ENCODE measurements at regions not wholly inside any gene's neighbourhood (a gene's known extent, or its start where the extent isn't known, plus 50 kb on each side); places are given as distances from the start of the nearest gene placed in this dataset.

DNA sequence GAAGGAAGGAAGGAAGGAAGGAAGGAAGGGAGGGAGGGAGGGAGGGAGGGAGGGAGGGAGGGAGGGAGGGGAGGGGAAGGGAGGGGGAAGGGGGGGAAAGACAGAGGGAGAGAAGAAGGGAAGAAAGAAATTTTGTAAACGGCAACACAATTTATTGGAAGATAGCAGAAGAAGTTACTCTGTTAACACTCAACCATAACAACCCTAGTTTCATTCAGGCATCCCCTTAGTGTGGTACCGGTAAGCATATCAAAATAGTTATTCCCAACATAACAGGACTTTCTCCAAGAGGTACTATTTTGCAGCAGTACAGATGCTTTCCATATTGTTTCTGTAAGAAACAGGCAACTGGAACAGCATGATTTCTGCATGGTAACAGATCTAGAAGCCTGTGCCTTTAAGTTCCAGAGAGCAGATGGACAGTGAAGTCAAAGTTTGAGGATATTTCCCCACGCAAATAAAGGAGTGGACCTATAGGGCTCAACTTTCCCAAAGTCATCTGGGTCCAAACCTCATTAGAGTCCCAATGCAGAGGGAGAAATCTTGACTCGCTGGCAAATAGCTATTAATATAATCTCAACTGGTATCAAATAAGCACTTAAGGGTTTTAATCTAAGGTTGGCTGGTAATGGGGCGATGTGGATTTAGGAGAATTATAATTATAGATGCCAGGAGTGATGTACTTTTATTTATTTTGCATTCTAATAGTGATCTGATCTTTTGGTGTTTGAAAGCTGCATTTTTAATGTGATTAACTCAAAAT, 69.4 kb downstream of the TENT5A start:
- Mint-ChIP-seq H3K36me3 (no peaks in the 10 kb centered on the region), H3K27me3 (peaks cover 7% of the 10 kb centered on the region), H3K4me1 (ENCODE audit: unreplicated experiment) (no peaks in the 10 kb centered on the region), H3K27ac (no peak overlapping the region), H3K4me3 (no peak overlapping the region), H3K9me3 (no peaks in the 10 kb centered on the region)
- TF ChIP-seq, protein P1, sequence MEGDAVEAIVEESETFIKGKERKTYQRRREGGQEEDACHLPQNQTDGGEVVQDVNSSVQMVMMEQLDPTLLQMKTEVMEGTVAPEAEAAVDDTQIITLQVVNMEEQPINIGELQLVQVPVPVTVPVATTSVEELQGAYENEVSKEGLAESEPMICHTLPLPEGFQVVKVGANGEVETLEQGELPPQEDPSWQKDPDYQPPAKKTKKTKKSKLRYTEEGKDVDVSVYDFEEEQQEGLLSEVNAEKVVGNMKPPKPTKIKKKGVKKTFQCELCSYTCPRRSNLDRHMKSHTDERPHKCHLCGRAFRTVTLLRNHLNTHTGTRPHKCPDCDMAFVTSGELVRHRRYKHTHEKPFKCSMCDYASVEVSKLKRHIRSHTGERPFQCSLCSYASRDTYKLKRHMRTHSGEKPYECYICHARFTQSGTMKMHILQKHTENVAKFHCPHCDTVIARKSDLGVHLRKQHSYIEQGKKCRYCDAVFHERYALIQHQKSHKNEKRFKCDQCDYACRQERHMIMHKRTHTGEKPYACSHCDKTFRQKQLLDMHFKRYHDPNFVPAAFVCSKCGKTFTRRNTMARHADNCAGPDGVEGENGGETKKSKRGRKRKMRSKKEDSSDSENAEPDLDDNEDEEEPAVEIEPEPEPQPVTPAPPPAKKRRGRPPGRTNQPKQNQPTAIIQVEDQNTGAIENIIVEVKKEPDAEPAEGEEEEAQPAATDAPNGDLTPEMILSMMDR (conservative IDR thresholded peaks at IDR 0.05) = no peak
- DNase-seq (ENCODE audit: extremely low spot score, unreplicated experiment) = no peak

DNA sequence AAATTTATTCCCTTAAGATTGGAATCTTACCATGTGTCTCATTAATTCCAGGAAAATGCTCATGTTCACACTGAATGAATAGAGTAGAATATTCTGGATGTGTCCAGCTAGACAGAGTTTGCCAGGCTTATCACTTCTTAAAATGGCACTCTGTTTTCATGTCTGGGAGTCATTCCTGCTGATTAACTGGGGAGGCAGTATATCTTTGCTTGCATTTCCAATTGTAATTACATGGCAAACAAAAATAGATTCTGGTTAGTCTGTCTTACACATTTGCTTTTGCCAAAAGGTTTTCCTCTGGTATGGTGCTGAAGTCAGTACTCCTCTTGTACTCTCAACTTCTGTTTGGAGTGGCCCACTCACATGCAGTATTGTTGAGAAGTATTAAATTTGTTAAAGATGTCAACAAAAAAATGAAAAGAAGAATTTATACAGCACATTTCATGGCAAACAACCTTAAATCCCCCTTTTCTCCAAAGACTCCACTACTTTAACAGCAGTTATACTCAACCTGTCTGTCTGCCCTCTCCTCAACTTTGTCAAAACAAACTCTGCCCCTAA, 70.2 kb downstream of the TENT5A start:
- Mint-ChIP-seq H3K4me3 (no peak overlapping the region), H3K4me1 (ENCODE audit: unreplicated experiment) (no peaks in the 10 kb centered on the region), H3K27ac (no peak overlapping the region), H3K9me3 (no peaks in the 10 kb centered on the region), H3K36me3 (no peaks in the 10 kb centered on the region), H3K27me3 (peaks cover 7% of the 10 kb centered on the region)
- TF ChIP-seq, protein P1 (conservative IDR thresholded peaks at IDR 0.05) = no peak
- no peak for DNase-seq (ENCODE audit: extremely low spot score, unreplicated experiment)

DNA sequence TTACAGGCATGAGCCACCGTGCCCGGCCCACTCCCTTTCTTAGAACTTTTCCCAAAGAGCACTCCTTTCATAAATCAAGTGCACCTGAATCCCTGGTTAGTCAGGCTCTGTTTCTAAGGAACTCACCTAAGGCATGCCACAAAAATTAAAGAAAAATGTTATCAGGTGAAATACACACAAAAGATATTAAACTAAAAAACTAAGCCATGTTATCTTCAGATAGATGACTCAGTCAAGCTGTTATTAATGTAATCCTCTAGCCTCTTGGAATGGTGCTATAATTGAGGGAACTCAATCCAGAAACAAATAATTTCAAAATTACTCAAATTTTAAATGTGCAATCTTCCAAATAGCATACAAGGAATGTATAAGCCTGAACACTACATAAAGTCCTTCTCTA, 83.0 kb downstream of the TENT5A start:
- H3K27me3 Mint-ChIP-seq = no peaks in the 10 kb centered on the region
- H3K9me3 Mint-ChIP-seq = peaks cover 5% of the 10 kb centered on the region
- H3K27ac Mint-ChIP-seq = no peak overlapping the region
- TF ChIP-seq, protein P1 (conservative IDR thresholded peaks at IDR 0.05) = no peak
- DNase-seq (ENCODE audit: extremely low spot score, unreplicated experiment) = no peak
- H3K4me3 Mint-ChIP-seq = no peak overlapping the region
- H3K36me3 Mint-ChIP-seq = no peaks in the 10 kb centered on the region
- H3K4me1 Mint-ChIP-seq (ENCODE audit: unreplicated experiment) = no peaks in the 10 kb centered on the region

DNA sequence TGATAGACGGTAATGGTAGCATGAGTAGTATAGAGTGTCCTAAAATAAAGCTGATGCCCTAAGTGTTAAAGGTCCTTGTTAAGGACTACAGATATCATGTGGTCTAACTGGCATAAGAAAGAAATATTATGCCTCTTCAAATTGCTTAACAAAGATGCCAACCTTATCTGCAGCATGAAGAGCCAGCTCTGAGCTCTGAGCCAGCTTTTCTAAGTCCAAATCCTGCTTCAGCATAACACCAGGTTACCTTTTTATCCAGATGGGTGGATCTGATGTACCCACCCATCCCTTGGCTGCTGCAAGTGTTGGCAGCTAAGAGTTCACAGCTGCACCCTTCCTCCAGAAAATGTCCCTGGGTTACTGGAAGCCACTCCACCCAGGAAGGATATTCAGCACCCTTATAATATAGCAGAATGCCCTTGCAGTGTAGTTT, 83.8 kb downstream of the TENT5A start:
- no peaks in the 10 kb centered on the region for H3K36me3 Mint-ChIP-seq
- TF ChIP-seq, protein P1 (conservative IDR thresholded peaks at IDR 0.05) = no peak
- no peak overlapping the region for H3K4me3 Mint-ChIP-seq
- no peak for DNase-seq (ENCODE audit: extremely low spot score, unreplicated experiment)
- H3K27me3 Mint-ChIP-seq = no peaks in the 10 kb centered on the region
- no peak overlapping the region for H3K27ac Mint-ChIP-seq
- peaks cover 3% of the 10 kb centered on the region for H3K9me3 Mint-ChIP-seq
- no peaks in the 10 kb centered on the region for H3K4me1 Mint-ChIP-seq (ENCODE audit: unreplicated experiment)

DNA sequence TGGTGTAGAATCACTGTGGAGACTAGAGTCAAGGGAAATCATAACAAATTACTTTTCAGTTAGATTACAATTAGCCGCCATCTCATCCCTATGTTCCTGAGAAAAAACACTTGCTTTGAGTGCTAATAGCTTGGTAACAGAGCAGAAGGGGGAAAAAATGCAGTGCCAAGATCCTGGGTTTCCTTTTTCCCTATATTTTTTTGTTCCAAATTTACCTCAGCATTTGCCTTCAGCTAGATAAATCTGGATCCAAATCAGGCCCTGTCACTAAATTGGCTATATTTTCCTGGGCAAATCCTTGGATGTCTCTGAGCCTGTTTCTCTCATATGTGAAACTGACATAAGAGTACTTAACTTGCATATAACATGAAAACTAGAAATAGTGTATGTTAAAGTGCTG, 86.0 kb downstream of the TENT5A start:
- Mint-ChIP-seq H3K36me3 (no peaks in the 10 kb centered on the region), H3K27me3 (no peaks in the 10 kb centered on the region), H3K9me3 (no peaks in the 10 kb centered on the region), H3K4me1 (ENCODE audit: unreplicated experiment) (no peaks in the 10 kb centered on the region), H3K4me3 (no peak overlapping the region), H3K27ac (no peak overlapping the region)
- no peak for DNase-seq (ENCODE audit: extremely low spot score, unreplicated experiment)
- TF ChIP-seq, protein P1 (conservative IDR thresholded peaks at IDR 0.05) = no peak
